GM20000 (cell line): ENCODE measurements at regions not wholly inside any gene's neighbourhood (a gene's known extent, or its start where the extent isn't known, plus 50 kb on each side); places are given as distances from the start of the nearest gene placed in this dataset.
"Not testable (repeated sequence)": the region's sequence is repeated elsewhere in the genome, so short reads cannot be mapped to it uniquely, and the experiment has no call there.

ENCODE experiments used
- DNase-seq: peaks from one replicate; pipeline ENCODE4 v3.0.0; 2012; ENCODE audit warnings: low spot score
- CTCF ChIP-seq: IDR thresholded peaks from 2 replicates; pipeline ENCODE4 v1.5.1; 2012; ENCODE audit warnings: mild to moderate bottlenecking, control low read depth; ENCODE audit errors: extremely low read depth, missing control alignments

- no peak for TF ChIP-seq CTCF
- no peak for DNase-seq
Observed at GRCh38 chr14:92244805-92245204, 78.2 kb upstream of the SLC24A4 start.

DNA sequence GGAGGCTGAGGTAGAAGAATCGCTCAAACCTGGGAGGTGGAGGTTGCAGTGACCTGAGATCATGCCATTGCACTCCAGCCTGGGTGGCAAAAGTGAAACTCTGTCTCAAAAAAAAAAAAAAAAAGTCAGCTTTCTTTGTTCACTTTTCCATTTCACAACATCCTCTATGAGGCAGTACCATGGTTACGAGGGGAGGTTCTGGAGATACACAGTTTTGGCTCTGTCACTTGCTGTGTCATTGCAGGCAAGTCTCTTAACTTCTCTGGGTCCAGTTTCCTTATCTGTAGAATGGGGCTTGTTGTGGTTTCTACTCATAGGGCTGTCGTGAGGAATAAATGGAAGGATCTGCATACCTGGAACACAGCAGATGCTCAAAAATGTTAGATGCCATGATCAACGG lies 75.6 kb upstream of the SLC24A4 start:
- DNase-seq, result no peak
- TF ChIP-seq CTCF, result no peak

GRCh38 chr14:92247947-92248346 lies 75.0 kb upstream of the SLC24A4 start:
- TF ChIP-seq CTCF, result no peak
- no peak for DNase-seq

GRCh38 chr14:92248696-92249095 lies 74.3 kb upstream of the SLC24A4 start:
- DNase-seq, result no peak
- TF ChIP-seq CTCF, result no peak

GRCh38 chr14:92250366-92250765 lies 72.6 kb upstream of the SLC24A4 start:
- DNase-seq, result not testable (repeated sequence)

- no peak for DNase-seq
- no peak for TF ChIP-seq CTCF
Observed at GRCh38 chr14:92252323-92252722, 70.6 kb upstream of the SLC24A4 start.

DNA sequence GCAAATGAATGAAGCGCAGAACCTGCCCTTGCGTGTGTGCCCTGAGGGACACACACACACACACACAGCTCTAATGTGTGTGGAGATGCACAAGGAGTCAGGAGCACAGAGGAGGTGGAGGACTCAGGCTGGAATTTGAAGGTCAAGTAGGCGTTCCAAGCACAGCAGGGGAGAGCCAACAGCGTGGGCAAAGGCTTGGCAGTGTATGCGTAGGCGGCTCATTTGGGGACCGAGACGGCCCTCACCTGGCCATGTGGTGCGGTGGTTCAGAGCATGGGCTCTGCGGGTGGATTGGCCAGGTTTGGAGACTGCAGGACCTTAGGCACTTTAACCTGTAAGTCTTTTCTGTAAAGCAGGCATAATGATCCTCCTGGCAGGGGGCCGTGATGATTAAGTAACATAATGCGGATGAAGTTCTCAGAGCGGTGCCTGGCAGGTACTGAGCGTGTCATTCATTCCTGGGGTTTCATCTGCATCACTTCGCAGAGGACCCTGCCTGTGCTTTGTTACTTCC lies 69.5 kb upstream of the SLC24A4 start:
- DNase-seq, result no peak
- TF ChIP-seq CTCF, result no peak

- no peak for DNase-seq
Observed at GRCh38 chr14:92254786-92255185, 68.2 kb upstream of the SLC24A4 start.

More at GRCh38 chr14:92254786-92255185, 68.2 kb upstream of the SLC24A4 start:
- TF ChIP-seq CTCF, result no peak
